OCI-LY7 (cell line): ENCODE measurements at regions not wholly inside any gene's neighbourhood (a gene's known extent, or its start where the extent isn't known, plus 50 kb on each side); places are given as distances from the start of the nearest gene placed in this dataset.

Source experiments
- BruUV-seq: library from RNA; stranded (reverse); fragments of 400-500 nt; replicated peaks from 2 replicates; lab custom pipeline; 2021; lab: Mats Ljungman, UMichigan
- CTCF ChIA-PET: fragments of 300-600 bp; sonication (Branson Sonifier 250); formaldehyde crosslinking; loops from one replicate; lab custom pipeline; 2022; ENCODE audit warnings: antibody characterized with exemption; ENCODE audit not compliant: unreplicated experiment; lab: Charles Lee
- POLR2A ChIA-PET: fragments of 300-600 bp; sonication (Branson Sonifier 250); formaldehyde crosslinking; loops from one replicate; lab custom pipeline; 2022; ENCODE audit warnings: antibody characterized with exemption; lab: Charles Lee
- DNase-seq: peaks from one replicate; pipeline ENCODE4 v3.0.0-alpha.2; 2015; ENCODE audit warnings: low spot score
- H2AFZ ChIP-seq: fragments of 200-600 bp; sonication (generic), shearing (Covaris generic); 2 replicates; pipeline ENCODE4 v1.6.1; 2014; ENCODE audit warnings: mild to moderate bottlenecking, antibody characterized with exemption, low read length, moderate library complexity
- H3K27ac ChIP-seq: fragments of 200-600 bp; sonication (generic); 2 replicates; pipeline ENCODE4 v1.5.1; 2014; ENCODE audit warnings: mixed run types, low read depth, mild to moderate bottlenecking, moderate library complexity, low read length, inconsistent platforms; ENCODE audit not compliant: poor library complexity, severe bottlenecking
- H3K36me3 ChIP-seq: fragments of 200-600 bp; sonication (generic); 2 replicates; pipeline ENCODE4 v1.6.1; 2014; ENCODE audit warnings: mild to moderate bottlenecking, antibody characterized with exemption, low read length, moderate library complexity, mixed read lengths; ENCODE audit not compliant: insufficient read depth
- H3K4me1 ChIP-seq: fragments of 200-600 bp; sonication (generic); 2 replicates; pipeline ENCODE4 v1.5.1; 2014; ENCODE audit warnings: mild to moderate bottlenecking, low read length; ENCODE audit not compliant: insufficient read depth, poor library complexity, severe bottlenecking
- H3K4me2 ChIP-seq: fragments of 200-600 bp; sonication (generic); 2 replicates; pipeline ENCODE4 v1.6.1; 2014; ENCODE audit warnings: mild to moderate bottlenecking, low read length
- H3K4me3 ChIP-seq: fragments of 200-600 bp; sonication (generic); 2 replicates; pipeline ENCODE4 v1.5.1; 2014; ENCODE audit warnings: mild to moderate bottlenecking, low read depth, low read length; ENCODE audit not compliant: poor library complexity, severe bottlenecking
- H3K79me2 ChIP-seq: fragments of 200-600 bp; sonication (generic); 2 replicates; pipeline ENCODE4 v1.6.1; 2016; ENCODE audit warnings: low read depth, mild to moderate bottlenecking, low read length, moderate library complexity, mixed read lengths; ENCODE audit not compliant: insufficient read depth
- H3K9me2 ChIP-seq: fragments of 200-600 bp; sonication (generic); 2 replicates; pipeline ENCODE4 v1.6.1; 2016; ENCODE audit warnings: mild to moderate bottlenecking, low read length, mixed read lengths; ENCODE audit not compliant: insufficient read depth
- H3K9me3 ChIP-seq: fragments of 200-600 bp; sonication (generic); 2 replicates; pipeline ENCODE4 v1.6.1; 2014; ENCODE audit warnings: mild to moderate bottlenecking, mixed run types, low read length, mixed read lengths
- H4K20me1 ChIP-seq: fragments of 200-600 bp; sonication (generic); 2 replicates; pipeline ENCODE4 v1.6.1; 2014; ENCODE audit warnings: mild to moderate bottlenecking, antibody characterized with exemption, low read length, moderate library complexity, mixed read lengths; ENCODE audit not compliant: insufficient read depth
- CTCF ChIP-seq: fragments of 200-600 bp; sonication (generic); conservative IDR thresholded peaks from 2 replicates; pipeline ENCODE4 v1.5.1; 2014; ENCODE audit warnings: mild to moderate bottlenecking, antibody characterized with exemption, low read length, moderate library complexity, mixed read lengths
- EZH2phosphoT487 ChIP-seq: fragments of 200-600 bp; sonication (generic); IDR thresholded peaks from 2 replicates; pipeline ENCODE4 v1.6.1; 2018; ENCODE audit warnings: low read depth, borderline replicate concordance, mild to moderate bottlenecking, mixed run types, antibody characterized with exemption, low read length, moderate library complexity, mixed read lengths
- intact Hi-C: fragments of 100-400 bp; cut with micrococcal nuclease; formaldehyde crosslinking; loops from one replicate; pipeline ENCODE4 v1.10.0; 2022; ENCODE audit not compliant: unreplicated experiment

GRCh38 chr20:19016140-19016497 lies 196.3 kb upstream of the SLC24A3 start:
- ChIA-PET CTCF (no interaction called here), POLR2A (no interaction called here)
- DNase-seq, result no peak
- no peak for TF ChIP-seq CTCF
- TF ChIP-seq EZH2phosphoT487, result no peak
- no TSS peak for BruUV-seq
- H3K4me1 ChIP-seq, result no peaks in the 10 kb centered on the region
- H3K4me3 ChIP-seq, result no peak overlapping the region
- intact Hi-C loops, result no loop called here
- H3K79me2 ChIP-seq, result no peaks in the 10 kb centered on the region
- no peaks in the 10 kb centered on the region for H4K20me1 ChIP-seq
- no peaks in the 10 kb centered on the region for H3K9me3 ChIP-seq
- H3K4me2 ChIP-seq, result no peak overlapping the region
- H3K36me3 ChIP-seq, result no peaks in the 10 kb centered on the region
- H3K27ac ChIP-seq, result no peak overlapping the region
- no peak overlapping the region for H2AFZ ChIP-seq
- no peaks in the 10 kb centered on the region for H3K9me2 ChIP-seq

DNA sequence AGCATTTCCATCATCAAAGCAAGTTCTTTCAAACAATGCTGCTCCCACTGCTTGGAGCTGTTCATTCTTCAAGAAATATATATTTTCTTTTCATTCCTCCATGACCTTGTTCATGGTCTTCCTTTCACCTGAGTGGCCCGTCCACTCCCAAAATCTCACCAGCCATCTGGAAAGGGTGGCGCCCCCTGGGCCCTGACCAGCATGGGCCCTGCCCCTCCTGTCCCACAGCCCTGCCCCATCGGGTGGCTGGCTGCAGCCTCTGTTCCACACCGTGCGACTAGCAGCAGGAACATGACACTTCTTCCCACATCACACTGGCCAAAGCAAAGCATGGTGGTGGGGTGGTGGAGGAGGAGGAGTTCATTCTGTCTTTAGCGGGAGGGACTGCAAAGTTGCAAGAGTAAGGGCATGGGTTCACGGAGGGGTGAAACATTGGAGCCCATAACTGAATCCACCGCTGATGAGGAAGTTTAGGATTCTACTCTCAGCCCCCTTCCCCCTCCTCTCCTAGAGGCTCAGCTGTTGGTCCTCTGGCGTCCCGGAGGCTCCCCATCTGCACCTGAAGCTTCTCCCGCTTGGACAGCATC lies 195.2 kb upstream of the SLC24A3 start:
- TF ChIP-seq EZH2phosphoT487, result no peak
- no peak for TF ChIP-seq CTCF
- no TSS peak for BruUV-seq
- DNase-seq, result no peak

DNA sequence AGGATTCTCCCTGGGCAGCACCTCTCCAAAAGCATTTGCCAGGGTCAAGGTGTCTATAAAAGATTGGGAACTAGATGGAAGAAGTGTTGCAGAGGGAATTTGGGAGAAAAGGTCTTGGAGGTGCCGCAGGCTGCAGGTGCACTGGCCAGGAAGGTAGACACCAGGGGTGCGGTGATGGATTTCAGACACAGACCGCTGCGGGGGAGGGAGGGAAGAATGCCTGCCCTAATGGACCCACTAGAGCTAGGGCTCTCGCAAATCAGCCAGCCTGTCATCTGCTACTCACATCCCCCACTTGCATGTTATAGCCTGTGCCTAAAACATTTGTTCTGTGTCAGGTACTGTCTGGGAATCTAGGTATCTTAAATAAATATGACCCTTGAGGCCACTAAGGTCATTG lies 193.6 kb upstream of the SLC24A3 start:
- intact Hi-C loops, result no loop called here
- no peaks in the 10 kb centered on the region for H3K9me2 ChIP-seq
- BruUV-seq, result no TSS peak
- TF ChIP-seq CTCF (no peak), EZH2phosphoT487 (no peak)
- H4K20me1 ChIP-seq, result no peaks in the 10 kb centered on the region
- no peak overlapping the region for H2AFZ ChIP-seq
- H3K4me1 ChIP-seq, result peaks cover 7% of the 10 kb centered on the region
- CTCF ChIA-PET, result no interaction called here
- no peaks in the 10 kb centered on the region for H3K79me2 ChIP-seq
- no peaks in the 10 kb centered on the region for H3K9me3 ChIP-seq
- no peak overlapping the region for H3K4me2 ChIP-seq
- DNase-seq, result no peak
- H3K27ac ChIP-seq, result no peak overlapping the region
- H3K36me3 ChIP-seq, result no peaks in the 10 kb centered on the region
- H3K4me3 ChIP-seq, result no peak overlapping the region
- POLR2A ChIA-PET, result no interaction called here

More for the DNA sequence above, 195.2 kb upstream of the SLC24A3 start:
- H3K4me3 ChIP-seq, result no peak overlapping the region
- no peaks in the 10 kb centered on the region for H3K9me3 ChIP-seq
- POLR2A ChIA-PET, result interaction anchor here (0.6 kb wide), 1 partner anchor 379 kb away, joined by 3 read pairs; no protein-coding TSS in a partner anchor
- H3K36me3 ChIP-seq, result no peaks in the 10 kb centered on the region
- no peak overlapping the region for H3K27ac ChIP-seq
- no peaks in the 10 kb centered on the region for H4K20me1 ChIP-seq
- no peaks in the 10 kb centered on the region for H3K9me2 ChIP-seq
- no peaks in the 10 kb centered on the region for H3K4me1 ChIP-seq
- intact Hi-C loops, result no loop called here
- CTCF ChIA-PET, result interaction anchor here (0.6 kb wide), 1 partner anchor 1705 kb away, joined by 3 read pairs; no protein-coding TSS in a partner anchor
- H2AFZ ChIP-seq, result no peak overlapping the region
- H3K4me2 ChIP-seq, result no peak overlapping the region
- no peaks in the 10 kb centered on the region for H3K79me2 ChIP-seq
